Heart right ventricle (tissue), 16 donors: ENCODE measurements at regions not wholly inside any gene's neighbourhood (a gene's known extent, or its start where the extent isn't known, plus 50 kb on each side); places are given as distances from the start of the nearest gene placed in this dataset.

Experiments used
- ATAC-seq, 8 donors: fragments of 200-7000 bp; cut with Tn5 transposase; one replicate each; pipeline ENCODE4 v1.9.1; 2020; ENCODE audit warnings: mild to moderate bottlenecking in 8 of 8, moderate library complexity in 8 of 8, moderate number of reproducible peaks in 1 of 8
- DNase-seq, 2 donors: peaks; one replicate each; pipeline ENCODE4 v3.0.0-alpha.2; 2020
- H3K27ac ChIP-seq, 10 donors: fragments of 200-600 bp; sonication (generic) in 2 of 10; one replicate each; pipeline versions ENCODE4 v1.5.0 to v1.8.0; 2020 to 2022; ENCODE audit warnings: mild to moderate bottlenecking in 3 of 10
- H3K27me3 ChIP-seq, 7 donors: fragments of 200-600 bp; one replicate each; pipeline ENCODE4 v1.8.0; 2021 to 2022; ENCODE audit warnings: mild to moderate bottlenecking in 2 of 7
- H3K36me3 ChIP-seq, 9 donors: fragments of 200-600 bp; sonication (generic) in 1 of 9; one replicate each; pipeline versions ENCODE4 v1.5.0 to v1.8.0; 2020 to 2022; ENCODE audit warnings: mild to moderate bottlenecking in 2 of 9
- H3K4me1 ChIP-seq, 9 donors: fragments of 200-600 bp; sonication (generic) in 1 of 9; one replicate each; pipeline versions ENCODE4 v1.5.0 to v1.8.0; 2020 to 2022; ENCODE audit warnings: mild to moderate bottlenecking in 4 of 9
- H3K4me3 ChIP-seq, 10 donors: fragments of 200-600 bp; sonication (generic) in 2 of 10; one replicate each; pipeline versions ENCODE4 v1.5.0 to v1.8.0; 2020 to 2022; ENCODE audit warnings: mild to moderate bottlenecking in 7 of 10, moderate library complexity in 2 of 10
- H3K9me3 ChIP-seq, 11 donors: fragments of 200-600 bp in 10 of 11; sonication (generic) in 2 of 11; one replicate each; pipeline versions ENCODE4 v1.5.0 to v1.8.0; 2013 to 2022; ENCODE audit warnings: mild to moderate bottlenecking in 2 of 11, control low read depth in 1 of 11, moderate library complexity in 1 of 11
- WGBS, 2 donors: extraction: QIAGEN DNeasy Blood & Tissue Kit; methylation state at CpG; one replicate each; pipeline ENCODE4 v1.1.7; 2013; ENCODE audit warnings: inconsistent platforms in 1 of 2; 5-methylcytosine and 5-hydroxymethylcytosine counted together
- intact Hi-C, 10 donors: fragments of 100-400 bp; cut with DNase I; formaldehyde crosslinking; loops; one replicate each; pipeline versions ENCODE4 v1.11.1 to v1.14.2; 2022
- TF ChIP-seq, protein P1 (sequence below), 9 donors: fragments of 200-600 bp; sonication (generic) in 2 of 9; IDR thresholded peaks; one replicate each; pipeline versions ENCODE4 v1.5.0 to v1.8.0; 2021 to 2022; ENCODE audit warnings: antibody characterized with exemption in 9 of 9, mild to moderate bottlenecking in 5 of 9, moderate library complexity in 1 of 9
- donor health status: Arrhythmogenic right ventricular cardiomyopathy.
- donor health status: ischemic (EF 13 %, LVEDD 7.1; RV severe dilation, severe dysfunction).
- donor health status: healthy with polysubstance abuse.
- donor health status: DM: no; HTN: yes; CAD: no.
- donor health status: DM: no; HTN: no; CAD: no.
- donor health status: ischemic (EF 25% LVEDD 6.9; RV normal size, moderate dysfunction).
- donor health status: ischemic (EF 25% LVEDD 5.7; RV mildly dilated, moderate dysfunction).
- donor health status: healthy.
- donor health status: DM: yes; HTN: yes; CAD: no.
- donor health status: Ischemic cardiomyopathy.
- donor health status: ischemic (EF 35%, LVEDD 5.7; RV mildly dilated, moderate dysfunction).
- donor health status: nonischemic (EF 11% LVEDD 7.7; RV severe dilation, severe dysfunction).
- donor health status: DM: yes; HTN: yes; CAD: no.
- donor health status: PGD.
- donor health status: ischemic (EF 29% LVEDD 5.4; RV normal size, mild dysfunction).
- donor health status: nonischemic (EF 23%, LVEDD 6.1; RV moderate dilation, normal function).

DNA sequence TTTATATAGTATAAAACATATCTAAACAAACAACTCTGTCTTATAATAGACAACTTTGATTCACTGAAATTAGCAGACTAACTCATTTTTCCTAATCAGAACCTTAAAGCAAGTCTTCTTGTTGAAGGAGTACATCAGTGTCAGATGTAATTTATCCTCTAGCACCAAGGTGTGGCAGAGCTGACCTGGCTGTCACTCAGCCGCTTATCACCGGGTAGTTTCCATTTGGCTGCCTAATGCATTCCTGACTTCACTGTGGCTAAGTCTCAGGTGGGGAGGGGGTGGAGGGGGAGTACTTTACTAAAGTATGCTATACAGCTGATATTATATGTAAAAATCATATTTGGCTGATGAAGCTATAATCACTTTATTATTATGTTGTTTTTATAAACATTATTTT, 339.9 kb upstream of the RGS6 start:
- H3K4me1 ChIP-seq: peaks cover 0 to 23% (median 0%) of the 10 kb centered on the region in 9 donors
- 33 to 58% methylated on average over 2 of the region's 2 CpGs for WGBS, 2 donors
- ATAC-seq: no peak
- intact Hi-C loops: no loop called here
- H3K27me3 ChIP-seq: no peaks in the 10 kb centered on the region
- DNase-seq: no peak
- TF ChIP-seq, protein P1, sequence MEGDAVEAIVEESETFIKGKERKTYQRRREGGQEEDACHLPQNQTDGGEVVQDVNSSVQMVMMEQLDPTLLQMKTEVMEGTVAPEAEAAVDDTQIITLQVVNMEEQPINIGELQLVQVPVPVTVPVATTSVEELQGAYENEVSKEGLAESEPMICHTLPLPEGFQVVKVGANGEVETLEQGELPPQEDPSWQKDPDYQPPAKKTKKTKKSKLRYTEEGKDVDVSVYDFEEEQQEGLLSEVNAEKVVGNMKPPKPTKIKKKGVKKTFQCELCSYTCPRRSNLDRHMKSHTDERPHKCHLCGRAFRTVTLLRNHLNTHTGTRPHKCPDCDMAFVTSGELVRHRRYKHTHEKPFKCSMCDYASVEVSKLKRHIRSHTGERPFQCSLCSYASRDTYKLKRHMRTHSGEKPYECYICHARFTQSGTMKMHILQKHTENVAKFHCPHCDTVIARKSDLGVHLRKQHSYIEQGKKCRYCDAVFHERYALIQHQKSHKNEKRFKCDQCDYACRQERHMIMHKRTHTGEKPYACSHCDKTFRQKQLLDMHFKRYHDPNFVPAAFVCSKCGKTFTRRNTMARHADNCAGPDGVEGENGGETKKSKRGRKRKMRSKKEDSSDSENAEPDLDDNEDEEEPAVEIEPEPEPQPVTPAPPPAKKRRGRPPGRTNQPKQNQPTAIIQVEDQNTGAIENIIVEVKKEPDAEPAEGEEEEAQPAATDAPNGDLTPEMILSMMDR (IDR thresholded peaks at IDR 0.05): no peak
- H3K27ac ChIP-seq: peak overlapping the region in 1 of 10 donors; percentile 17
- no peak overlapping the region for H3K4me3 ChIP-seq
- H3K9me3 ChIP-seq: no peaks in the 10 kb centered on the region
- no peaks in the 10 kb centered on the region for H3K36me3 ChIP-seq

DNA sequence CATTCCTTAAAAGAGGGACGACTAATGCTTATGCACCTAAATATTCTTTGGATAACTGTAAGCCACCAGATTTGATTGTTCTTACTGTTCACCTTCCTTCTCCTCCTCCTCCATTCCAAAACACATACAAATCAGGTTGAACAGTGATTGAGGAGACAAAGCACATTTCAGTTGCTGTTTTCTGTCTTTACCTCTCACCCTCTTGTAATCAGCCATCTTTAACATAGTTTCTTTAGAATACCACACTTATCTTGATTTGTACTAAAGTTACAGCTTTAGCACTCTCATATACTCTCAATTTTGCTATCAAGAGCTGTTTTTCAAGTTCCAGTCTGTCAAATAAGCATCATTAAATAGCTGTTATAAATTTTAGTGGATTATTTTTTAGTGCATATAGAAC, 338.3 kb upstream of the RGS6 start:
- no peak overlapping the region for H3K27ac ChIP-seq
- H3K4me3 ChIP-seq: no peak overlapping the region
- DNase-seq (no peak), ATAC-seq (no peak)
- no peaks in the 10 kb centered on the region for H3K36me3 ChIP-seq
- TF ChIP-seq, protein P1 (IDR thresholded peaks at IDR 0.05): no peak
- H3K4me1 ChIP-seq: peaks cover 0 to 27% (median 0%) of the 10 kb centered on the region in 9 donors
- no peaks in the 10 kb centered on the region for H3K27me3 ChIP-seq
- intact Hi-C loops: no loop called here
- 86 to 88% methylated on average over 1 of the region's 1 CpG for WGBS, 2 donors
- H3K9me3 ChIP-seq: no peaks in the 10 kb centered on the region

DNA sequence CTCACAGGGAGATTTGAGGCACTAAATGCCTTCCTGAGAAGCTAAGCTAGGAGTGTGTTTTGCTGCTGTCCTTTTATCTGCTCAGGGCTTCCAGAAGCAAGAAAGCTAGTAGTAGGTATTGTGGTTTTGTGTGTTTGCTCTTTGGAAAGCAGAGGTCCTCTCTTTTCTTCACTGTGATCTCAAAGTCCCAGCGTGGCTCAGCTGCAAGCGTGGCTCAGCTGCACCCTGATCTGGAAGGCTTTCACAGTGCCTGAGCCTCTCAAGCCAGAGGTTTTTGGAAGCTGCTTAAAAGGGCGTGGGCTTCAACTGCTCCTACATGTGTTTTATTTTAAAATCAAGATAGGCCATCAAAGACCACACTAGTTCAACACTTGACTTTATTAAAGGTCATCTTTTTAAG, 337.4 kb upstream of the RGS6 start:
- Histone ChIP-seq H3K4me3 (no peak overlapping the region), H3K9me3 (peaks cover 0 to 3% (median 2%) of the 10 kb centered on the region in 11 donors), H3K36me3 (no peaks in the 10 kb centered on the region), H3K4me1 (peaks cover 0 to 20% (median 0%) of the 10 kb centered on the region in 9 donors), H3K27ac (no peak overlapping the region), H3K27me3 (no peaks in the 10 kb centered on the region)
- DNase-seq (no peak), ATAC-seq (no peak)
- intact Hi-C loops: no loop called here
- TF ChIP-seq, protein P1 (IDR thresholded peaks at IDR 0.05): no peak
- 73 to 75% methylated on average over 3 of the region's 3 CpGs for WGBS, 2 donors

DNA sequence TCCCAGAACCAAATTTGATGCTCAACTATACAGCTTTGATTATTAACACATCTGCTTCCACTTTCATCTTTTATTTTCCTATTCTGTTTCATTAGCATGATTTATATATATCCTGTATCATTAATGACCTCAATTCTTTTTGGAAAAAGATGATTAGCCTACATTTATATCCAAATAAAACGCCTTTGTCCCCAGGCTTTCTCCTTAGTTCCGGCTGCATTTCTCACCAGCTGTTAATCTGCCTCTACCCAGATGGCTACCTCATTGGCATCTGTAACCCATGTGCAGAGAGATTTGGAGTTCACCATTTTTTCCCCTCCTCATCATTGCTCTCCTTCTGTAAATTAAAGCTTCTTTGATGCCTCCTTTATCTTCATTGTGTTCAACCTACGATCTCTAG, 336.8 kb upstream of the RGS6 start:
- WGBS, 2 donors: 93 to 94% methylated on average over 3 of the region's 3 CpGs
- intact Hi-C loops: no loop called here
- H3K27ac ChIP-seq: no peak overlapping the region
- TF ChIP-seq, protein P1 (IDR thresholded peaks at IDR 0.05): no peak
- no peak overlapping the region for H3K4me3 ChIP-seq
- ATAC-seq (no peak), DNase-seq (no peak)
- H3K4me1 ChIP-seq: peaks cover 0 to 20% (median 0%) of the 10 kb centered on the region in 9 donors
- H3K27me3 ChIP-seq: no peaks in the 10 kb centered on the region
- H3K36me3 ChIP-seq: no peaks in the 10 kb centered on the region
- peaks cover 0 to 10% (median 9%) of the 10 kb centered on the region in 11 donors for H3K9me3 ChIP-seq
